A549 (cell line): ENCODE measurements at regions not wholly inside any gene's neighbourhood (a gene's known extent, or its start where the extent isn't known, plus 50 kb on each side); places are given as distances from the start of the nearest gene placed in this dataset.

Experiments used
- ATAC-seq, 2 experiments: fragments of 200-7000 bp in 1 of 2; fragments of >200 bp in 1 of 2; cut with Nextera tagmentation in 1 of 2; cut with Tn5 transposase in 1 of 2; 3 replicates each; pipeline versions ENCODE4 v1.8.0 to v1.9.1; 2018 to 2020; ENCODE audit warnings: mild to moderate bottlenecking in 1 of 2, moderate library complexity in 1 of 2
- CTCF ChIA-PET: fragments of 300-600 bp; sonication (Branson Sonifier 250); formaldehyde crosslinking; extraction: SDS; loops from one replicate; lab custom pipeline; 2021; ENCODE audit warnings: antibody characterized with exemption, inconsistent platforms; lab: Yijun Ruan, JAX
- POLR2A ChIA-PET: fragments of 350-600 bp; formaldehyde crosslinking; extraction: SDS; loops from one replicate; lab custom pipeline; 2021; ENCODE audit warnings: antibody characterized with exemption, inconsistent platforms; lab: Yijun Ruan, JAX
- DNase-seq, 2 experiments: peaks; one replicate each; pipeline versions ENCODE4 v3.0.0 to v3.0.0-alpha.2; 2011 to 2016; ENCODE audit warnings: low read depth in 1 of 2, low spot score in 1 of 2
- FAIRE-seq: peaks from 2 replicates; lab custom pipeline; 2011; peaks lifted over from hg19 to GRCh38; lab: Jason Lieb, UNC
- H3K27ac ChIP-seq, 2 experiments: fragments of >200 bp; sonication (Bioruptor Twin); formaldehyde crosslinking; 3 replicates each; pipeline ENCODE4 v1.5.1; 2016 to 2017
- H3K4me1 ChIP-seq: fragments of >200 bp; sonication (Bioruptor Twin); formaldehyde crosslinking; 3 replicates; pipeline ENCODE4 v1.6.1; 2016
- H3K4me2 ChIP-seq: fragments of >200 bp; sonication (Bioruptor Twin); formaldehyde crosslinking; 3 replicates; pipeline ENCODE4 v1.6.1; 2016
- H3K4me3 ChIP-seq: fragments of >200 bp; sonication (Bioruptor Twin); formaldehyde crosslinking; 3 replicates; pipeline ENCODE4 v1.5.1; 2016
- H3K9me3 ChIP-seq: fragments of >200 bp; sonication (Bioruptor Twin); formaldehyde crosslinking; 3 replicates; pipeline ENCODE4 v1.6.1; 2016
- CBX8 ChIP-seq: fragments of 200-600 bp; sonication (generic); IDR thresholded peaks from 2 replicates; pipeline ENCODE4 v1.6.1; 2016
- EHMT2 ChIP-seq: fragments of 200-600 bp; sonication (generic); IDR thresholded peaks from 2 replicates; pipeline ENCODE4 v1.6.1; 2016; ENCODE audit warnings: antibody characterized with exemption, low read depth, mild to moderate bottlenecking, moderate library complexity
- EP300 ChIP-seq, 2 experiments: fragments of >200 bp; sonication (Bioruptor Twin); formaldehyde crosslinking; IDR thresholded peaks; 2 replicates in 1 of 2; 3 replicates in 1 of 2; pipeline ENCODE4 v1.6.1; 2016 to 2017
- ESRRA ChIP-seq: fragments of 150-350 bp; IDR thresholded peaks from 2 replicates; pipeline ENCODE4 v1.6.1; 2014; ENCODE audit warnings: mild to moderate bottlenecking, low read length, borderline replicate concordance
- HDAC2 ChIP-seq: fragments of 200-600 bp; sonication (generic); IDR thresholded peaks from 2 replicates; pipeline ENCODE4 v1.6.1; 2016
- HEYL ChIP-seq: fragments of 250-450 bp; sonication (Bioruptor Pico); IDR thresholded peaks from 2 replicates; pipeline ENCODE4 v1.8.0; 2021; ENCODE audit warnings: mild to moderate bottlenecking, moderate library complexity
- JUNB ChIP-seq: fragments of >200 bp; sonication (Bioruptor Twin); formaldehyde crosslinking; IDR thresholded peaks from 2 replicates; pipeline ENCODE4 v1.6.1; 2016
- KDM1A ChIP-seq: fragments of 200-600 bp; sonication (generic); IDR thresholded peaks from 2 replicates; pipeline ENCODE4 v1.6.1; 2016; ENCODE audit warnings: low read depth, mild to moderate bottlenecking
- KDM5A ChIP-seq: fragments of 200-600 bp; sonication (generic); IDR thresholded peaks from 2 replicates; pipeline ENCODE4 v1.6.1; 2016; ENCODE audit warnings: antibody characterized with exemption, mild to moderate bottlenecking
- MAZ ChIP-seq: fragments of 150-350 bp; IDR thresholded peaks from 2 replicates; pipeline ENCODE4 v1.6.1; 2014; ENCODE audit warnings: antibody characterized with exemption, low read depth, low read length, borderline replicate concordance
- MYC ChIP-seq: IDR thresholded peaks from 2 replicates; pipeline ENCODE4 v1.6.1; 2012; ENCODE audit warnings: mild to moderate bottlenecking, inconsistent platforms, low read length, improper control_type of control experiment, borderline replicate concordance
- NFE2L2 ChIP-seq: fragments of 150-350 bp; conservative IDR thresholded peaks from 2 replicates; pipeline ENCODE4 v1.6.1; 2014; ENCODE audit warnings: low read length
- NPAS2 ChIP-seq: fragments of 250-450 bp; sonication (Bioruptor Pico); IDR thresholded peaks from 2 replicates; pipeline ENCODE4 v1.8.0; 2022; ENCODE audit warnings: mild to moderate bottlenecking, moderate library complexity, borderline replicate concordance
- RAD21 ChIP-seq, 2 experiments: fragments of >200 bp in 1 of 2; sonication (Bioruptor Twin) in 1 of 2; formaldehyde crosslinking in 1 of 2; IDR thresholded peaks in 1 of 2; conservative IDR thresholded peaks in 1 of 2; 2 replicates in 1 of 2; 3 replicates in 1 of 2; pipeline ENCODE4 v1.6.1; 2012 to 2018; ENCODE audit warnings: inconsistent platforms in 1 of 2
- RCOR1 ChIP-seq: fragments of 150-350 bp; IDR thresholded peaks from 2 replicates; pipeline ENCODE4 v1.6.1; 2014; ENCODE audit warnings: antibody characterized with exemption, low read length, low read depth
- RFX5 ChIP-seq: fragments of 450-650 bp; IDR thresholded peaks from 2 replicates; pipeline ENCODE4 v1.7.1; 2014; ENCODE audit warnings: antibody characterized with exemption, mild to moderate bottlenecking, moderate library complexity
- SMC3 ChIP-seq: fragments of >200 bp; sonication (Bioruptor Twin); formaldehyde crosslinking; IDR thresholded peaks from 3 replicates; pipeline ENCODE4 v1.6.1; 2018; ENCODE audit warnings: inconsistent platforms
- SREBF2 ChIP-seq: fragments of 450-650 bp; IDR thresholded peaks from 2 replicates; pipeline ENCODE4 v1.6.1; 2014; ENCODE audit warnings: mild to moderate bottlenecking, moderate library complexity
- TFCP2L1 ChIP-seq: fragments of 250-450 bp; sonication (Bioruptor Pico); IDR thresholded peaks from 2 replicates; pipeline ENCODE4 v1.5.0; 2021; ENCODE audit warnings: mild to moderate bottlenecking
- USF2 ChIP-seq: fragments of 450-650 bp; IDR thresholded peaks from 2 replicates; pipeline ENCODE4 v1.6.1; 2014; ENCODE audit warnings: antibody characterized with exemption
- ZFP36 ChIP-seq: fragments of 450-650 bp; IDR thresholded peaks from 2 replicates; pipeline ENCODE4 v1.6.1; 2014; ENCODE audit warnings: borderline replicate concordance; ENCODE audit not compliant: partially characterized antibody
- ZSCAN20 ChIP-seq: fragments of 250-450 bp; sonication (Bioruptor Pico); IDR thresholded peaks from 2 replicates; pipeline ENCODE4 v1.8.0; 2022; ENCODE audit warnings: mild to moderate bottlenecking, moderate library complexity
- WGBS: methylation state at CpG from one replicate; pipeline ENCODE4 v1.1.6; 2017; ENCODE audit errors: missing lambda C conversion rate; 5-methylcytosine and 5-hydroxymethylcytosine counted together
- TF ChIP-seq, protein P1 (sequence below): fragments of 150-350 bp; IDR thresholded peaks from 2 replicates; pipeline ENCODE4 v1.6.1; 2014; ENCODE audit warnings: low read depth, mild to moderate bottlenecking, low read length
- TF ChIP-seq, protein P2 (sequence below): fragments of 250-450 bp; sonication (Bioruptor Pico); IDR thresholded peaks from 2 replicates; pipeline ENCODE4 v1.5.0; 2021; ENCODE audit warnings: mild to moderate bottlenecking, moderate library complexity, borderline replicate concordance
- TF ChIP-seq, protein P3 (sequence below): fragments of >200 bp; sonication (Bioruptor Twin); formaldehyde crosslinking; IDR thresholded peaks from 3 replicates; pipeline ENCODE4 v1.6.1; 2016

DNA sequence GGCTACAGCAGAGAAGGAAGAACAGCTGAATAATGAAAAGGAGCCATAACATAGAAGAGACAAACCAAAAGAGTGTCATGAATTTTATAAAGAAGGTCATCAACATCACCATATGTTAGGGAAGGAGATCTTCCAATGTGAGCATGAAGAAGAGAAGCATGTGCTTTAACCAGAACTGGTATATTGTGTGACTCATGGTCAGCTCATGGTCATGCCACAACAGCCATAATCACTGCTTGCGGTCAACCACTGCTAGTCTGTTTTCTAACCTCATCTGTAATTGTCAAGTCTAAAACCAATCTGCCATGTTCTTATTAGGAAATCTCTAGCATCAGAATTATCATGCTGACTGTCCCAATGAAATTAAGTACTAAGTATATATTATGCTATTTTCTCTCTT is 204.1 kb upstream of the VRK2 start:
- CTCF ChIA-PET, result interaction anchor here (0.7 to 1.2 kb wide), 2 partner anchors 29 to 83 kb away, joined by 3 to 5 read pairs; no protein-coding TSS in a partner anchor
- ATAC-seq (no peak), DNase-seq (no peak)
- H3K4me3 ChIP-seq, result no peak overlapping the region
- TF ChIP-seq RFX5, result no peak
- no peak for TF ChIP-seq EP300 (IDR thresholded peaks at IDR 0.05)
- TF ChIP-seq HDAC2, result no peak
- no peak for TF ChIP-seq KDM1A
- TF ChIP-seq RAD21 (conservative IDR thresholded peaks at IDR 0.05 in 1 of 2, IDR thresholded peaks at IDR 0.05 in 1 of 2), result no peak
- no peak for TF ChIP-seq TFCP2L1 (CRISPR knock-in tag)
- TF ChIP-seq NFE2L2, result no peak
- no peak for TF ChIP-seq RCOR1
- TF ChIP-seq, protein P1, sequence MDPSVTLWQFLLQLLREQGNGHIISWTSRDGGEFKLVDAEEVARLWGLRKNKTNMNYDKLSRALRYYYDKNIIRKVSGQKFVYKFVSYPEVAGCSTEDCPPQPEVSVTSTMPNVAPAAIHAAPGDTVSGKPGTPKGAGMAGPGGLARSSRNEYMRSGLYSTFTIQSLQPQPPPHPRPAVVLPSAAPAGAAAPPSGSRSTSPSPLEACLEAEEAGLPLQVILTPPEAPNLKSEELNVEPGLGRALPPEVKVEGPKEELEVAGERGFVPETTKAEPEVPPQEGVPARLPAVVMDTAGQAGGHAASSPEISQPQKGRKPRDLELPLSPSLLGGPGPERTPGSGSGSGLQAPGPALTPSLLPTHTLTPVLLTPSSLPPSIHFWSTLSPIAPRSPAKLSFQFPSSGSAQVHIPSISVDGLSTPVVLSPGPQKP, result no peak
- no peak for TF ChIP-seq SREBF2
- TF ChIP-seq ESRRA, result no peak
- TF ChIP-seq, protein P2, sequence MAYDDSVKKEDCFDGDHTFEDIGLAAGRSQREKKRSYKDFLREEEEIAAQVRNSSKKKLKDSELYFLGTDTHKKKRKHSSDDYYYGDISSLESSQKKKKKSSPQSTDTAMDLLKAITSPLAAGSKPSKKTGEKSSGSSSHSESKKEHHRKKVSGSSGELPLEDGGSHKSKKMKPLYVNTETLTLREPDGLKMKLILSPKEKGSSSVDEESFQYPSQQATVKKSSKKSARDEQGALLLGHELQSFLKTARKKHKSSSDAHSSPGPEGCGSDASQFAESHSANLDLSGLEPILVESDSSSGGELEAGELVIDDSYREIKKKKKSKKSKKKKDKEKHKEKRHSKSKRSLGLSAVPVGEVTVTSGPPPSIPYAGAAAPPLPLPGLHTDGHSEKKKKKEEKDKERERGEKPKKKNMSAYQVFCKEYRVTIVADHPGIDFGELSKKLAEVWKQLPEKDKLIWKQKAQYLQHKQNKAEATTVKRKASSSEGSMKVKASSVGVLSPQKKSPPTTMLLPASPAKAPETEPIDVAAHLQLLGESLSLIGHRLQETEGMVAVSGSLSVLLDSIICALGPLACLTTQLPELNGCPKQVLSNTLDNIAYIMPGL (CRISPR knock-in tag), result no peak
- no peak for TF ChIP-seq USF2
- TF ChIP-seq MYC, result no peak
- TF ChIP-seq, all 56 proteins: peak for 0
- Histone ChIP-seq H3K4me1 (no peaks in the 10 kb centered on the region), H3K4me2 (no peak overlapping the region), H3K27ac (no peak overlapping the region), H3K9me3 (no peaks in the 10 kb centered on the region)
- POLR2A ChIA-PET, result no interaction called here
- 92% methylated on average over 1 of the region's 1 CpG for WGBS
- no peak for FAIRE-seq

- Histone ChIP-seq H3K4me1 (no peaks in the 10 kb centered on the region), H3K4me3 (no peak overlapping the region), H3K9me3 (no peaks in the 10 kb centered on the region), H3K4me2 (no peak overlapping the region), H3K27ac (no peak overlapping the region)
- CTCF ChIA-PET, result interaction anchor here (1.2 kb wide), 1 partner anchor 29 kb away, joined by 3 read pairs; no protein-coding TSS in a partner anchor
- ATAC-seq, result no peak
- FAIRE-seq, result no peak
- TF ChIP-seq KDM5A, result no peak
- TF ChIP-seq EHMT2, result no peak
- no peak for TF ChIP-seq SMC3
- TF ChIP-seq SREBF2, result no peak
- TF ChIP-seq, protein P3, sequence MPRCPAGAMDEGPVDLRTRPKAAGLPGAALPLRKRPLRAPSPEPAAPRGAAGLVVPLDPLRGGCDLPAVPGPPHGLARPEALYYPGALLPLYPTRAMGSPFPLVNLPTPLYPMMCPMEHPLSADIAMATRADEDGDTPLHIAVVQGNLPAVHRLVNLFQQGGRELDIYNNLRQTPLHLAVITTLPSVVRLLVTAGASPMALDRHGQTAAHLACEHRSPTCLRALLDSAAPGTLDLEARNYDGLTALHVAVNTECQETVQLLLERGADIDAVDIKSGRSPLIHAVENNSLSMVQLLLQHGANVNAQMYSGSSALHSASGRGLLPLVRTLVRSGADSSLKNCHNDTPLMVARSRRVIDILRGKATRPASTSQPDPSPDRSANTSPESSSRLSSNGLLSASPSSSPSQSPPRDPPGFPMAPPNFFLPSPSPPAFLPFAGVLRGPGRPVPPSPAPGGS, result no peak
- no peak for TF ChIP-seq HDAC2
- TF ChIP-seq CBX8, result no peak
- no peak for TF ChIP-seq ZSCAN20 (CRISPR knock-in tag)
- no peak for TF ChIP-seq JUNB
- no peak for TF ChIP-seq MAZ
- no peak for TF ChIP-seq HEYL (CRISPR knock-in tag)
- no peak for TF ChIP-seq RFX5
- TF ChIP-seq ZFP36, result no peak
- no peak for TF ChIP-seq NPAS2 (CRISPR knock-in tag)
- DNase-seq, result no peak
- WGBS, result 84% methylated on average over 3 of the region's 3 CpGs
- POLR2A ChIA-PET, result no interaction called here
These were observed 203.4 kb upstream of the VRK2 start for GRCh38 chr2:57843158-57843557.
